Fibroblast of skin of left quadriceps (primary cell): ENCODE measurements at regions not wholly inside any gene's neighbourhood (a gene's known extent, or its start where the extent isn't known, plus 50 kb on each side); places are given as distances from the start of the nearest gene placed in this dataset.

Experiments used
- DNase-seq, 2 experiments: peaks; one replicate each; pipeline ENCODE4 v3.0.0-alpha.2; 2013; ENCODE audit warnings: low read depth in 2 of 2

DNA sequence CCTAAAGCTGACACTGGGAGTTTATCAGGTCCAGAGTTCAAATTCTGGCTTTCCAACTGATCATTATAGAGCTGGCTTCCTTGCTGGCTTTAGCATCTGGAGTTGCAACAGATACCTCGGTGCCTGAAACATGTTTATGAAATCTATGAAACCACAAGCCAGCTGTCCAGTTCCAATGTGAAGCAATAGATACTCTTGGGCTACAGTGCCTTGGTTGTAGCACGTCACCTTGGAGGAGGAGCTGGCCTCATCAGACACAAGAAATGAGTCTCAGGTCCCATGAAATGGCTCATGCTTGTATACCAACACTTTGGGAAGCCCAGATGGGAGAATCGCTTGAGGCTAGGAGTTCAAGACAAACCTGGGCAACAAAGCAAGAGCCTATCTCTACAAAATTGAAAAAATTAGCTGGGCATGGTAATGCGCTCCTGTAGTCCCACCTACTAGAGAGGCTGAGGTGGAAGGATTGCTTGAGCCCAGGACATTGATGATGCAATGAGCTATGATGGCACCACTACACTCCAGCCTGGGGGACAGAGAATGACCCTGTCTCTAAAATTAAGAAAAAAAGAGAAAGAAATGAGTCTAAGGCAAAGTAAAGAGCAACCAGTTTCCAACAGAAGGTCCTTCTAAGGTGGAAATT is 132.5 kb upstream of the ZNF648 start:
- peak in 1 of 2 experiments; percentile 1 for DNase-seq

- DNase-seq: no peak
These were observed 131.5 kb upstream of the ZNF648 start for GRCh38 chr1:182192966-182193365.

DNA sequence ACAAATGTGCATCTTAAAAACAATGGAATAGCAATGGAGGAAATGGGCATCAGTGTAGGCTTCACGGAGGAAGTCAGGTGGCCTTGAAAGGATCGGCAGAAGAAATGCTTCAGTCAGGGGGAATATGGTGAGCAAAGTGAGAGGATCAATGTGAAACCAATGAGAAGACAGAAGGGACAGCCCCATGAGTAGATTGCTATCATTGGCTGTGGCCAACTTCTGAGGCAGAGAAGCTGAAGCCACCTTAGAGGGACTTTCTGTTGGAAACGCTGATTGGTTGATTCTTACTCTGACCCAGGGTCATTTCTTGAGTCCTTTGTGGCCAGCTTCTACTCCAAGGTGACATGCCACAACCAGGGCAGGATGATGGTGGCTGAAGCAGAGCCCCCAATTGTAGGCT is 130.7 kb upstream of the ZNF648 start:
- DNase-seq: no peak

- no peak for DNase-seq
These were observed 130.0 kb upstream of the ZNF648 start for GRCh38 chr1:182191381-182192115.

DNA sequence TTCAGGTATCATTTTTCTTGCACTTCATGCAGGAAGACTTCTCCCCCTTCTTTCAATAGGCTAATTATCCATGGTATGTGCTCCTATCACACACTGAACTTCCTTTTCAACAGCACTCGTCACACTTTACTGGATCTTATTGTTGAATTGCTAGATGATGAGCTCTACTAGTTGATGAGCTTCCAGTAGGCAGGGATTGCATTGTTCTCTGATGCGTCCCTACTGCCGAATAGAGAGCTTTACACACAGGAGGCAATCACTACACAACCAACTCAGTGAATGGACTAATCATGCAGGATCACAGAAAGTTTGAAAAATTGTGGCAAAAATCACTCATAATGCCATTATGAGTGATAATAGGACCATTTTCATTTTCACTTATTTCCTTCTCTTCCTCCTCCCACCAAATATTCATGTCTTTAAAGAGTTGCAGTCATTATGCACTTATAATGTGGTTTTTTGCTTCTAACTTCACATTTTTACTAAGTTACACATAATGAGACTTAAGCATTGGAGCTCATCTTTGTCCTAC is 128.1 kb upstream of the ZNF648 start:
- no peak for DNase-seq

DNA sequence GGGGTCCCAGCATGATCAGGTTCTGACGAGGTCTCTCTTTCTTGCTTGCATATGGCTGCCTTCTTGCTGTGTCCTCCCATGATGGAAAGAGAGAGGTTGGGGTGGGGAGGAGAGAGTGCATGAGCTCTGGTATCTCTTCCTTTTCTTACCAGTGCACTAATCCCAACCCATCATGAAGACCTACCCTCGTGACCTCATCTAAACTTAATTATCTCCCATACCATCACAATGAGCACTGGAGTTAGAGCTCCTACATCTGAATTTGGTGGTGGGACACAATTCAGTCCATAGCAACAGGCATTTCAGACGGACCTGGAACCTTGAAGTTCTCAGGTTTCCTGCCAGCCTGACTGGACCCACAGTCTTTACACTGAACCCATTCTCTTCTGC is 125.2 kb upstream of the ZNF648 start:
- no peak for DNase-seq

- DNase-seq: peak; percentile 29 to 30
These were observed 124.6 kb upstream of the ZNF648 start for GRCh38 chr1:182185842-182186756.

DNA sequence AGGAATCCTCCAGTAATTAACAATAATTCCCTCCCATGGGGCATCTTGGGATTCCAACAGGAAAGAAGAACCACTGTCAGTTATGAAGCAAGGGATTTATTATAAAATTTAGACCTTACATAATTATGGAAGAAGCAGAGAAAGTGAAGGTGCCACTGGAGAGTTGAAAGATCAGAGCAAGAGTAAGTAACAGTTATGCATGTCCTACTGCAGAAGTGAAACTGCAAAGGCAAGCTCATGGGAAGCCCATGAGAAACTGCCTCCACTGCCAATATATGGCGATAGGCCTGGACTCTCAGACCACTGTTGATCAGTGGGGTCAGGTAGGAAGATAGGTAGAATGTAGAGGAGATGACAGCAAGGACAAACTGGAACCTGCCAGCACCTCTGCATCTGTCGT is 123.6 kb upstream of the ZNF648 start:
- no peak for DNase-seq

DNA sequence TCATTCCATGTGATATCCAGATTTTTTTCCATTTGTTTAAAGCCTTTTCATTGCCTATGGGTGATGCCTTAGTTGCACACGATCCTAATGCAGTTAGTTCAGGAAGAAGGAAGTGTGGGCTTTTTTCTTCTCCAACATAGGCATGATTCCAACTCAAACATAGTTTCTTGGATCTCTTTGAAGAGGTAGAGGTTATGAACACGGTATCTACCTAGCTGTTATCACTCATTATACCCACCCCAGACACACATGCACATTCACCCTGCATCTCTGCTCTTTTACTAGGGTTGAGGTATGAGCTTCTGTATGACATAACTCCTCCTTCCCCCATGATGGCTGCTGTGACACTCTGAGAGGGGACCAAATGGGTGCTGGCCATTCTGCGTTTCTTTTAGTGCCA is 122.1 kb upstream of the ZNF648 start:
- DNase-seq: no peak

DNA sequence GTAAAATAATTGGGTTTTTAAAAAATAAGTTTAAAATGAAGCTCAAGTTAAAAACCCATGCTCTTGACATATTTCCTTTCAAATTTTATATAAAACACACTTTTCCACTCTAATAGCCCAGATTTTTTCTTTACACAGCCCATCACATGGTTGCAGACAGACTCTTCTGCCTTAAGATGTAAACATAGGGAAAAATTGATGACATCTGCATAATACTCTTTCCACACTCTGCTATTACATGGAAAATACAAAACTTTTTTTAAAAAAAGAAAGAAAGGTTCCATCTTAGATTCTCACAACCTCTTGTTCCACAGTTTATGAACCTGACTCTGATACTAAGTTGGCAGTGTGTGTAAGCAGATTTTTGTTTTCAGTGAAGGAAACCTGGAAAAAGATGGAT is 120.8 kb upstream of the ZNF648 start:
- no peak for DNase-seq

GRCh38 chr1:182181167-182181572 is 119.7 kb upstream of the ZNF648 start:
- DNase-seq: no peak

- DNase-seq: no peak
These were observed 113.9 kb upstream of the ZNF648 start for GRCh38 chr1:182175361-182175931.

DNA sequence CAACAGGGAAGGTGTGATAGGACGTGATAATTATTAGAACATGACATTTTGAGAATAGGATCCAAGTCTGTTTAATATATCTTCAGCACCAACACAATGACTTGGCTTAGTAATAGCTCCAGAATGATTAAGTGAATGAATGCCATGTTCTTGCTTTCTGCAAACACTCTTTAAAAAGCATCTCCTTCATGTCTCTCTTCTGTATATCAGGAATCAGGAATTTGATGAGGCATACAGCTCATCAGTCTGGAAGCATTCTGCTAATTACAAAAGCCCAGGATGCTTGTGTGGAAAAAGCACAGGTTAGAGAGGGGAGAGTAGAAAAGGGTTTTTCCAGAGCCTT is 113.0 kb upstream of the ZNF648 start:
- DNase-seq: no peak

DNA sequence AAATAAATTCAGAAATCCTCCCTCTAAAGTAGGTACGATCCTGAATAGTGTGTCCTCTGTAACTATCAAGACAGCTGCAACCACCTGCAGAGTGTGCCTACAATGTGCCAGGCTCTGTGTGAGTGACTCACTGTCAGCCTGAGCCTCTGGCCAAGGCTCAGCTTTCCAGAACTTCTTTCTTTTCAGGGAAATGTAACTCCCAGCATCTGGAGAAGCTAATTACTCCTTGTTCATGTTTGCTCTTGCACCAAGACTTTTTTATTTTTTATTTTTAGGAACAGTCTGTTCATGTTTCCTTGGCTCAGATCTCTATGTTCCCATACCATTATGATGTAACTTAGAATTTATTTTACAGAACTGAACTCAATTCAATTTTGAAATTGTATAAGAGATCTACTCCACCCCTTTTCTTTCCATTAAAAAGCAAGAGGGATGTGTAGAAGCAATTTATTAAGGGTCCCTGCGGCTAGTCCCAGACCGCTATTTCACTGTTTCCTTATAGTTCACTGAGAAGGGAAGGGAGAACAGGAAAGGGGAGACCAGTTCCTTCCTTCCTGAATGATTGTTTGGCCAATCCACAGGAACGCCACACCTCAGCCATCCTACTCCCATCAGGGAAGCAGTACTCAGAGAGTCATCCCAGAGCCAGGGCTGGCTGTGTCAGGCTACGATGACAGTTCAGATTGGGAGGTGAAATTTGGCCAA is 112.4 kb upstream of the ZNF648 start:
- no peak for DNase-seq

GRCh38 chr1:182172699-182173098 is 111.2 kb upstream of the ZNF648 start:
- no peak for DNase-seq

GRCh38 chr1:182170891-182171461 is 109.5 kb upstream of the ZNF648 start:
- no peak for DNase-seq

GRCh38 chr1:182169203-182169602 is 107.7 kb upstream of the ZNF648 start:
- no peak for DNase-seq

DNA sequence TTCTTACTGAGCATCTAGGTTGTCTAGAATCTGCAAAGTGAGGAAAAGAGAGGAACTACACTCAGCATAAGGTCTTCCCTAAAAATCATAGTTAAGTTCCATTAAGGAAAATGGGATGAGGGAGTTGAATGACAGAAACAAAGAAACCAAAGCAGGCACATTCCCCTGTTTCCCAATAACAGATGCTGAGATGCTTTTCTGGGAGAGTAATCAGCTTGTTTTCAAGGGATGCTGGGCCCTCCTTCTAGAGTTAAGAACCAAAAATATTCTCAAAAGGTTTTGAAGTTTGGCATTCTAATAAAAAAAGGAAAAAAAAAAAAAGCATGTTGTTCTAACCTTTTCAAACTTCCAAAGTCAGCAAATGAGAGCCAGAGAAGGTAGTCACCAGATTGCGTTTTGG is 105.2 kb upstream of the ZNF648 start:
- DNase-seq: no peak

- no peak for DNase-seq
These were observed 104.8 kb upstream of the ZNF648 start for GRCh38 chr1:182166321-182166720.

DNA sequence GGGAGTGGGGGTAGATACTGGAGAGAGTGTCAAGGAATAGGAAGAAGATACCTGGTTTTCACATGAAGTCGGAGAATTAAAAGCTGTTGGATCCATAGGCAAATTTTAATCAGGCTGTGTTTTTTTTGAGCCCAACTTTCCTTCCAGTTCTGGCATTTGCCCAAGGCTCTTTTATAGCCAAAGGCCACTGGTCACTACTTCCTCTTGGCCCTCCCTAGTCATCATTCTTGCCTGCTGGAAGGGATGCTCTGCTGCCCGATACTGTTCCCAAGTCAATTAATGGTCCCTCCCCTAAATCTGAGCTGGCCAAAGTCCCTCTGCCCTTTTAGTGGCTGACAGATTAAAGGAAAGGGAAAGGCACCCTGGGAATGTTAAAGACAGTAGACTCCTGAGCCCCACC is 102.8 kb upstream of the ZNF648 start:
- DNase-seq: no peak

GRCh38 chr1:182163821-182164223 is 102.3 kb upstream of the ZNF648 start:
- no peak for DNase-seq
